ENCODE measurements at regions not wholly inside any gene's neighbourhood (a gene's known extent, or its start where the extent isn't known, plus 50 kb on each side); places are given as distances from the start of the nearest gene placed in this dataset.

- DNase-seq = no peak
These were observed 113.0 kb upstream of the PCDH15 start for GRCh38 chr10:54914049-54914448.

DNA sequence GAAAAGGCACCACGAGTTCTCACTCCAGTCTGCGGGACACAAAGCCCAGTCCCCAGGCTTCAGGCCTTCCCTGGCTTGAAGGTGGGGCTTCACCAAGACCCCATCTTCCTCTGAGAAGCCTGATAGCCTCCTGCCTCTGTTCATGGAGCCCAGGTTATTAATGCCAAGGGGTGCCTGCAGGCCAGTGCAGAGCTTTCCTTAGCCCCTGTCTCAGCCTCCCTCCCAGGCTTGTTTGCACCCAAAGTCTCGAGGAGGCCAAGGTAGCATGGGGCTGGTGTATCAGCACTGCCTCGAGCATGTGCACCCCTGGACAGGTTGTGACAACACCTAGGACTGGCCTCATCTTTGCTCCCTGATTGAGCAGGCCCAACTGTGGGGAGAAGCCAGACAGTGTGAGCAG lies 108.1 kb upstream of the PCDH15 start:
- no peak for DNase-seq

DNA sequence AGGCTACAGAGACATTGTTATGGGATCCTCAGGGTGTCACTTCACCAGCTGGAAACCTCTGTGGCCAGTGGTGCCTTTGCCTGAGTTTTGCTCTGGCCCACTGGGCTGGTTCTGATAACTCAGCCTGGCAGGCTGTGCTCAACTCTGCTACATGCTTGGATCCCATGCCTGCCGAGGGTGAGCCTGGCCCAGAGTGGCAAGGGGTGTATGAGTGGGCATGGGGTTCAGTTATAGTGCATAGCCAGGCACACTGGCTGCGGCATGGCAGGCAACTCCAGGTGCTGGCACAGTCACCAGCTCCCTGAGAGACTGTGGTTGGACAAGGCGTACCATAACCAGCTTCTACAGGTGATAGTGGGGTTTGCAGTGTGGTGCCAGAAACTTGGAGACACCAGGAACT lies 107.0 kb upstream of the PCDH15 start:
- DNase-seq = no peak

GRCh38 chr10:54906940-54907339 lies 105.9 kb upstream of the PCDH15 start:
- no peak for DNase-seq

GRCh38 chr10:54905578-54906192 lies 104.7 kb upstream of the PCDH15 start:
- DNase-seq = no peak

- DNase-seq = no peak
These were observed 103.8 kb upstream of the PCDH15 start for GRCh38 chr10:54904833-54905232.

- DNase-seq = no peak
These were observed 102.7 kb upstream of the PCDH15 start for GRCh38 chr10:54903745-54904144.

DNA sequence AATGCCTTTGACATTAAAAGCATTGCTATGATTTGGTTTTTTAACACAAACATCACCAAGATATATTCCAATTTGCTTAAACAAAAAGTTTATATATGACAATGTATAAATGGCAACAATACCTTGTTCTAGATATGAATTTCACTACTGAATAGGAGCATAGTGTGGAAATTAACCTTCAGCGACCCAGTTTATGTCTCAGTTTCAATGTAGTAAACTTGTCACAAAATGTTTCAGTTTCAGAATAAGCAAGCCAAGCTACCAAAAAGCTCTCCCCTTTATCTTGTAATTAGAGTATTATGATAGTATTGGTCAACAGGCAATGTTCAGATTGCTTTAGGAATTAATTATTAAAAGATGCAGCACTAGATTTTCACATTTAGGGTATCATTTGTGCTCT lies 99.6 kb upstream of the PCDH15 start:
- DNase-seq = no peak

DNA sequence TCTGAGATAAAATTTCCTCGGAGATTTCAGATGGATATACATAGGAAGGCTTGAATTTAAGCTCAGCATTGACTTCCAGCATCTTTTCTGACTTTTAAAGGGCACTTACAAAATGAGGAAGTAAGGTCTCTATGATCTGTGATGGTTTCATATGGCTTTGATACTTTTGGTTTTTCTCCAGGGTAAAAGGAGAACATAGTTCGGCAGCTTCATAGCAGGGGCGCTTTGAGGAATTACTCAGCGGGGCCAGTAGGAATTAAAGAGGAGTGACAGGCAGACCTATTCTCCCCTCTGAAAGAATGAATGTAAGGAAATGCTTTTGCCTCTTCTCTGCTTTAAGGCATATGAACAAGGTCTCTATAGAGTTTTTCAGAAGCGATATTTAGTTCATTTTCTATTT lies 80.0 kb upstream of the PCDH15 start:
- no peak for DNase-seq

DNA sequence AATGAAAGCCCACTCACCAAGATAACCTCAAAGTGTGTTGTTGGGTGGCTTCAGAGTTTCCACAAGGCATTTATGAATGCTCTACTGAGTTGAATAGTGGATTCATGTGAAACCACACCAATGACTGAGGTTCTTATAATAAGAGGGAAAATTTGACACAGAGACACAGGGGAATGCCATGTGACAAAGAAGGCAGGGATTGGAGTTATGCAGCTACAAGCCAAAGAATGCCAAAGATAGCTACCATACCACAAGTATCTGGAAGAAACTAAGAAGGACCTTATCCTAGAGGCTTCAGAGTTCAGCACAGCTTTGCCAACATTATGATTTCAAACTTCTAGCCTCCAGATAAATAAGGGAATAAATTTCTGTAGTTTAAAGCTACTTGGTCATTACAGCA lies 68.0 kb upstream of the PCDH15 start:
- DNase-seq = no peak

- no peak for DNase-seq
These were observed 65.6 kb upstream of the PCDH15 start for GRCh38 chr10:54866666-54867065.

DNA sequence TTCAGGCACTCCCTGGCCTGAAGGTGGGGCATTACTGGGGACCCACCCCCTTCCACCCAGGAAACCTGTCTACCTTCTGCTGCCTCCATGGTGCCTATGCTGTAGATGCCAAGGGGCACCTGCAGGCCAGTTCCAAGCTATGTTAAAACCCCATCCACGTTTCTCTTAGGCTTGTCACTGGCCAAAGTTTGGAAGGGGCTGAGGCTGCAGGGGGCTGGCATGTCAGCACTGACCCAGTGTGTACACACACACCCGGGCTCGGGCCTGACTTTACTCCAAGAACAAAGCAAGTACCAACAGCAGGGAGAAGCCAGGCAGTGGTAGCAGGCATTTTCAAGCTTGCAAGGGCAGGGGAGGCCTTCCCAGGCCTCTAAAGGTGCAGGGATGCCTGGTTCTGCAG lies 53.8 kb upstream of the PCDH15 start:
- DNase-seq = no peak

DNA sequence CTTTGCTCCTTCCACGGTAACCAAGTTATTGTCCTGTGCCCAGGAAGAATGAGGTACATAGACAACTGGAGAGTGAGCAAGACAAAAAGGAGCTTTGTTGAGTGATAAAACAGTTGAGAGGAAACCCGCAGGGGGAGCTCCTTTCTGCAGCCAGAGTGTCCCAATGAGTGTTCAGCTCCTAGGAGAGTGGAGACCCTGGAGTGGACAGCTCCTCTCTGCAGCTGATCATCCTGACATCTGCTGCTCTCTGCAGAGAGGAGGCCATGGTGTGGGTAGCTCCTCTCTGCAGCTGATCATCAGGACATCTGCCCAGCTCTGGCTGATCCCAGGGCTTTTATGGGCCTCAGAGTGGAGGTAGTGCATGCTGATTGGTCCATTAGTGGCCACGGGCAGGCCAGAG lies 53.4 kb upstream of the PCDH15 start:
- no peak for DNase-seq

- DNase-seq = no peak
These were observed 52.9 kb upstream of the PCDH15 start for GRCh38 chr10:54853883-54854282.

All from dermis blood vessel endothelial cell (primary cell).